HG02943 (cell line): ENCODE measurements at regions not wholly inside any gene's neighbourhood (a gene's known extent, or its start where the extent isn't known, plus 50 kb on each side); places are given as distances from the start of the nearest gene placed in this dataset.
"Not testable (repeated sequence)": the region's sequence is repeated elsewhere in the genome, so short reads cannot be mapped to it uniquely, and the experiment has no call there.

Experiments
- ATAC-seq: cut with Tn5 transposase; IDR thresholded peaks from one replicate; pipeline ENCODE4 v1.9.1; 2021; ENCODE audit warnings: mild to moderate bottlenecking, low read depth, moderate library complexity; ENCODE audit not compliant: unreplicated experiment

- no peak for ATAC-seq
These were observed 1368.2 kb downstream of the STIM2 start for GRCh38 chr4:28228561-28229491.

GRCh38 chr4:28232376-28232775 is 1371.7 kb downstream of the STIM2 start:
- no peak for ATAC-seq

GRCh38 chr4:28232951-28233350 is 1372.3 kb downstream of the STIM2 start:
- no peak for ATAC-seq

DNA sequence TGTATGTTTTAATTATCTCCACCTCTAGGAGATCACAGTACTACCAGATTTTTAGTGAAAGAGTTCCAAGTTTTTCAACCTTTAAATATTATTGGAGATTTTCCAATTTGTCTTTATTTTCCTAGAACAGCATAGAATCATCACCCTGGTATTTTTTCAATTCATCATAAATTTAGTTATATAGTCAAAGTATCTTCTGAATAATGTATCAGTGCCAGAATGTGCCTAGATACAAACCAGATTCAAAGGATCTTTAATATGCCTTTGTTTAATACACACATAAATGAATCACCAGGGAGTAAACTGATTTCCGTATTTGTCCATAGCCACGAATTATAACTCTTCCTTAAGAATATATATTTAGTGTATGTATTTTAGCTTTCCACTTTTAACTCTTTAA is 1373.1 kb downstream of the STIM2 start:
- ATAC-seq, result no peak

GRCh38 chr4:28238876-28239275 is 1378.2 kb downstream of the STIM2 start:
- no peak for ATAC-seq

GRCh38 chr4:28241021-28241420 is 1380.4 kb downstream of the STIM2 start:
- ATAC-seq, result no peak

DNA sequence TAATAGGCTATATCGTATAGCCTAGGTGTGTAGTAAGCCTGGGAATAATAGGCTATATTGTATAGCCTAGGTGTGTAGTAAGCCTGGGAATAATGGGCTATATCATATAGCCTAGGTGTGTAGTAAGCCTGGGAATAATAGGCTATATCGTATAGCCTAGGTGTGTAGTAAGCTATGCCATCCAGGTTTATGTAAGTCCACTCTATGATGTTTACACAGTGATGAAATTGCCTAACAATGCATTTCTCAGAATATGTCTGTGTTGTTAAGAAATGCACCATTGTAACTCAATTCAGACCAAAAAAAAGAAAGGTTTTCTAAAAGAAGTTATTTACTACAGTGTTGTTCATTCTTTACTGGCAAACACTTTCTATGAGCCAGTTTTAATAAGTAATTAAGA is 1387.2 kb downstream of the STIM2 start:
- no peak for ATAC-seq

- ATAC-seq, result no peak
These were observed 1387.6 kb downstream of the STIM2 start for GRCh38 chr4:28248269-28248668.

DNA sequence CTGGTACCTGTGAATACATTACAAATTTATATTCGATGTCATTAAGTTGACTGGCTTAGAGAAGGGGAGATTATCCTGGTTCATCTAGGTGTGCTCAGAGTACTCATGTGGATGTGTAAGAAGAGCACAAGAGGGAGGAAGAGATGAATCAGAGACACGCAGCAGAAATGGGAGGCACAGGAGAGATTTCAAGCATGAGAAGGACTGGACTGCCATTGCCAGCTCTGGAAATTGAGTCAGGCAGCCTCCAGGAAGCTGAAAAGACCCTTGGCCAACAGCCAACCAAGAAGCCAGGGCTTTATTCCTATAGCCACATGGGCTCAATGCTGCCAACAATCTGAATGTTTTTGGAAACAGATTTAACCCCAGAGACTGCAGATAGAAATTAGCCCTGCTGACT is 1390.0 kb downstream of the STIM2 start:
- no peak for ATAC-seq

DNA sequence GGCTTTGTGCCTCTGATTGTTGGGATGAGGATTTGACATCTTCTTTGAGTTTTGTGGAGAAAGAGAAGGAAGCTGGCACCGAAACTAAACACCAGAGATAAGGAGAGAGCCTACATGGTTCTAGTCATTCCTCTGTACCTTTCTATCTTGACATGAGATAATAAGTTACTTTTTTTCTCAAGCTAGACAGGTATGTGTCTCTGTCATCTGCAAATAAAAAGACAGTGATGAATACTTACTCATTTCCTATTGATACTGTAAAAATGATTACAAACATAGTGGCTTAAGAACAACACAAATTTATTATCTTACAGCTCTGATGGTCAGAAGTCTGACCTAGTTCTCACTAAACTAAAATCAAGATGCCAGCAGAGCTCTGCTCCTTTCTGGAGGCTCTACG is 1391.2 kb downstream of the STIM2 start:
- ATAC-seq, result no peak

DNA sequence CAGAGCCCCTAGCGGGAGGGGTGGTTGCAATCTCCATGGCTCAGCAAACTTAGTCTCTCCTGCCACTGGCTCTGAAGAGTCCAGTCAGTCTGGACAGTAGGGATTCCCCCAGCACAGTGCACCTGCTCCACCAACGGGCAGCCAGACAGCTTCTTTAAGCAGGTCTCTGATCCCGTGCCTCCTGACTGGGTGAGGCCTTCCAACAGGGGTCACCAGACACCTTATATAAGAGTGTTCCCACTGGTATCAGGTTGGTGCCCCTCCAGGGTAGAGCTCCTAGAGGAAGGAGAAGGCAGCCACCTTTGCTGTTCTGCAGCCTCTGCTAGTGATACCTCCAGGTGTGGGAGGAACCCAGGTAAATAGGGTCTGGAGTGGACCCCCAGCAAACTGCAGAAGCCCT is 1393.4 kb downstream of the STIM2 start:
- no peak for ATAC-seq

DNA sequence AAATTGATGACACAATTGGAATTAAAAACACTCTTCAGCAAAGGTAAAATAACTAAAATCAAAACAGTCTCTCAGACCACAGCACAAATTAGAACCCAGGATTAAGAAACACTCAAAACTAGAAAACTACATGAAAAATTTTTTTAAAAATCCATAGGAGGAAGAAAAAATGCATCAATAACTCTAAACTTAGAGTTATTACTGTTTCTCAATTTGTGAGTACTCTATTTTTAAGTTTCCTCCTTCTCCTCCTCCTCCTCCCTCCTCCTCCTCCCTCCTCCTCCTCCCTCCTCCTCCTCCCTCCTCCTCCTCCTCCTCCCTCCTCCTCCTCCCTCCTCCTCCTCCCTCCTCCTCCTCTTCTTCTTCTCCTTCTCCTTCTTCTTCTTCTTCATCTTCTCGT is 1395.7 kb downstream of the STIM2 start:
- ATAC-seq, result no peak

- no peak for ATAC-seq
These were observed 1399.3 kb downstream of the STIM2 start for GRCh38 chr4:28259951-28260350.

DNA sequence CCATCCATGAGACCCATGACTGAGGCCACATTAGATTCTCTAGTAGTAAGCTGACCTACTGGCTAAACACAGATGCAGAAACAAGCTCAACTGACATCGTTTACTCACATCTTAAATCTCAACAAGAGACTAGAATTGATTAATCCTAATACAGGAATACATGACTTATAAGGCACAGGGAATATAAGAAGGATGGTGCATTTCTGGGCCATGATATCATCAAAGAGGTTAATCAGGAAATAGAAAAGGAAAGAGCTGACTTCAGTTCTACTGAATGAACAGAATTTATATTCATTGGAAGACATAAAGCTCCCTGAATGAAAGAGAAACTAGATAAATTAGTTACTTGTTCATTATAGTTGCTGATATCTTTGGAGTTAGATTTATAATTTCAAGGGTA is 1406.5 kb downstream of the STIM2 start:
- no peak for ATAC-seq

- no peak for ATAC-seq
These were observed 1408.8 kb downstream of the STIM2 start for GRCh38 chr4:28269426-28269825.

DNA sequence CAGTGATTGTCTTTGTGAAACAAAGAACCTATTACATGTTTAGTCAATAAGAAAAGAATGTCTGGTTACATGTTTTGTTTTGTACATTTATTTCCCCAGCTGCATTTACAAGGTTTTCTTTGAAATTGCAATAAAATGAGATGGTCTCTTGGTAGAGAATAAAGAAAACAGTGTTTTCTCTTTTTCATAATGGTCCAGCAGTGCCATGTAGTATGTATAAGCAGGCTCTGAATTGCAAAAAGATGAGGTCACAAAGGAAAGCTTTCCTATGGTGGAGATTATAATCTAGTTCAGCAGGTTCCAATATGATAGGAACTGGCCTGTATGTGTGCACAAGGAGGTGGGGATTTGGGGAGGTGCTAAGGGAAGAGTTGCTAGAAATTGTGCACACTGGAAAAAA is 1417.3 kb downstream of the STIM2 start:
- no peak for ATAC-seq

- ATAC-seq, result no peak
These were observed 1418.0 kb downstream of the STIM2 start for GRCh38 chr4:28278676-28279075.

- no peak for ATAC-seq
These were observed 1418.6 kb downstream of the STIM2 start for GRCh38 chr4:28279249-28279648.

DNA sequence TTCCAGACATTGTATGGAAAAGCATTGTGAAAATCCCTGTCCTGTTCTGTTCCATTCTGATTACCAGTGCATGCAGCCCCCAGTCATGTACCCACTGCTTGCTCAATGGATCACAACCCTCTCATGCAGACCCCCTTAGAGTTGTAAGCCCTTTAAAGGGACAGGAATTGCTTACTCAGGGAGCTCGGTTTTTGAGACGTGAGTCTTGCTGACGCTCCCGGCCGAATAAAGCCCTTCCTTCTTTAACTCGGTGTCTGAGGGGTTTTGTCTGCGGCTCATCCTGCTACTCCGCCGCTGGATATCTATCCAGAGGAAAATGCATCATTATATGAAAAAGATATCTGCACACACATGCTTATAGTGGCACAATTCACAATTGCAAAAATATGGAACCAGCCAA is 1425.6 kb downstream of the STIM2 start:
- not testable (repeated sequence) for ATAC-seq

DNA sequence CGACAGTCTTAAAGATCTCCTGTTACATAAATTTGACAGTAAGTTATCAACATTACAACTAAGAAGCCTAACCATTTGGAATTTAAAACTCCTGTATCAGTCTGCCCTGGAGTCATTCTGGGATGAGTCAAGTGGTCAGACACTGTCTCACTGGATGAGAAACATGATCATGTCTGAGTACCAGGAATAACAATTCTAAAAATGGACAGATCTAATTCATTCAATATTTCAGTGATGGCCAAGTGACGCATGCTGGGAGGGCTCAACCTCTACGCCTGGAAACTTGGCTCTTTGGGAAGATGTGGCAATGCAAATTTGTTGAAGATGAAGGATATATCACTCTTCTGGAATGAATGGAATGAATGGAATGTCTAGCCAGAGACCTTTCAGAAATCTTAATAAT is 1427.2 kb downstream of the STIM2 start:
- no peak for ATAC-seq

- no peak for ATAC-seq
These were observed 1435.6 kb downstream of the STIM2 start for GRCh38 chr4:28296239-28296638.

DNA sequence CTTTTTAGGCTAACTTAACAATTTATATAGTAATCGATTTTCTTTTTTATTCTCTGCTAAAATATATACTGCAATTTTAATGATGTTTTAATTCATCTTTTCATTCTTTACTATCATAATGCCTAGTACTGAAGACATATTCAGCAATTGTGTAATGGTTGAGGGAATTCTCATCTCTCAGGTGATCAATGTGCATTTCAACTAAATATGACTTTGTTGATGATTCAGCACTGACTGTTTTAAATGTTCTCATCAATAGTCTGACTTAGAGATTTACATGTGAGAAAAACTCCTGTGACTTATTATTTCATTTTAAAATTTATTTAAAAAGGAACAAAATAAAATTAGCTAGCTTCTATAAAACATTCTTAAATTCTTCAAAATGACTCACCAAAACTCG is 1450.3 kb downstream of the STIM2 start:
- no peak for ATAC-seq
